OCI-LY7 (cell line): ENCODE measurements at regions not wholly inside any gene's neighbourhood (a gene's known extent, or its start where the extent isn't known, plus 50 kb on each side); places are given as distances from the start of the nearest gene placed in this dataset.
"Not testable (repeated sequence)": the region's sequence is repeated elsewhere in the genome, so short reads cannot be mapped to it uniquely, and the experiment has no call there.

Experiments
- BruUV-seq: library from RNA; stranded (reverse); fragments of 400-500 nt; replicated peaks from 2 replicates; lab custom pipeline; 2021; lab: Mats Ljungman, UMichigan
- CTCF ChIA-PET: fragments of 300-600 bp; sonication (Branson Sonifier 250); formaldehyde crosslinking; loops from one replicate; lab custom pipeline; 2022; ENCODE audit warnings: antibody characterized with exemption; ENCODE audit not compliant: unreplicated experiment; lab: Charles Lee
- POLR2A ChIA-PET: fragments of 300-600 bp; sonication (Branson Sonifier 250); formaldehyde crosslinking; loops from one replicate; lab custom pipeline; 2022; ENCODE audit warnings: antibody characterized with exemption; lab: Charles Lee
- DNase-seq: peaks from one replicate; pipeline ENCODE4 v3.0.0-alpha.2; 2015; ENCODE audit warnings: low spot score
- H2AFZ ChIP-seq: fragments of 200-600 bp; sonication (generic), shearing (Covaris generic); 2 replicates; pipeline ENCODE4 v1.6.1; 2014; ENCODE audit warnings: mild to moderate bottlenecking, antibody characterized with exemption, low read length, moderate library complexity
- H3K27ac ChIP-seq: fragments of 200-600 bp; sonication (generic); 2 replicates; pipeline ENCODE4 v1.5.1; 2014; ENCODE audit warnings: mixed run types, low read depth, mild to moderate bottlenecking, moderate library complexity, low read length, inconsistent platforms; ENCODE audit not compliant: poor library complexity, severe bottlenecking
- H3K36me3 ChIP-seq: fragments of 200-600 bp; sonication (generic); 2 replicates; pipeline ENCODE4 v1.6.1; 2014; ENCODE audit warnings: mild to moderate bottlenecking, antibody characterized with exemption, low read length, moderate library complexity, mixed read lengths; ENCODE audit not compliant: insufficient read depth
- H3K4me1 ChIP-seq: fragments of 200-600 bp; sonication (generic); 2 replicates; pipeline ENCODE4 v1.5.1; 2014; ENCODE audit warnings: mild to moderate bottlenecking, low read length; ENCODE audit not compliant: insufficient read depth, poor library complexity, severe bottlenecking
- H3K4me2 ChIP-seq: fragments of 200-600 bp; sonication (generic); 2 replicates; pipeline ENCODE4 v1.6.1; 2014; ENCODE audit warnings: mild to moderate bottlenecking, low read length
- H3K4me3 ChIP-seq: fragments of 200-600 bp; sonication (generic); 2 replicates; pipeline ENCODE4 v1.5.1; 2014; ENCODE audit warnings: mild to moderate bottlenecking, low read depth, low read length; ENCODE audit not compliant: poor library complexity, severe bottlenecking
- H3K79me2 ChIP-seq: fragments of 200-600 bp; sonication (generic); 2 replicates; pipeline ENCODE4 v1.6.1; 2016; ENCODE audit warnings: low read depth, mild to moderate bottlenecking, low read length, moderate library complexity, mixed read lengths; ENCODE audit not compliant: insufficient read depth
- H3K9me2 ChIP-seq: fragments of 200-600 bp; sonication (generic); 2 replicates; pipeline ENCODE4 v1.6.1; 2016; ENCODE audit warnings: mild to moderate bottlenecking, low read length, mixed read lengths; ENCODE audit not compliant: insufficient read depth
- H3K9me3 ChIP-seq: fragments of 200-600 bp; sonication (generic); 2 replicates; pipeline ENCODE4 v1.6.1; 2014; ENCODE audit warnings: mild to moderate bottlenecking, mixed run types, low read length, mixed read lengths
- H4K20me1 ChIP-seq: fragments of 200-600 bp; sonication (generic); 2 replicates; pipeline ENCODE4 v1.6.1; 2014; ENCODE audit warnings: mild to moderate bottlenecking, antibody characterized with exemption, low read length, moderate library complexity, mixed read lengths; ENCODE audit not compliant: insufficient read depth
- CTCF ChIP-seq: fragments of 200-600 bp; sonication (generic); conservative IDR thresholded peaks from 2 replicates; pipeline ENCODE4 v1.5.1; 2014; ENCODE audit warnings: mild to moderate bottlenecking, antibody characterized with exemption, low read length, moderate library complexity, mixed read lengths
- EZH2phosphoT487 ChIP-seq: fragments of 200-600 bp; sonication (generic); IDR thresholded peaks from 2 replicates; pipeline ENCODE4 v1.6.1; 2018; ENCODE audit warnings: low read depth, borderline replicate concordance, mild to moderate bottlenecking, mixed run types, antibody characterized with exemption, low read length, moderate library complexity, mixed read lengths
- intact Hi-C: fragments of 100-400 bp; cut with micrococcal nuclease; formaldehyde crosslinking; loops from one replicate; pipeline ENCODE4 v1.10.0; 2022; ENCODE audit not compliant: unreplicated experiment

- no peaks in the 10 kb centered on the region for H4K20me1 ChIP-seq
- H3K9me2 ChIP-seq: no peaks in the 10 kb centered on the region
- CTCF ChIA-PET: no interaction called here
- no peak for DNase-seq
- TF ChIP-seq CTCF: no peak
- TF ChIP-seq EZH2phosphoT487: no peak
- no peaks in the 10 kb centered on the region for H3K9me3 ChIP-seq
- no peaks in the 10 kb centered on the region for H3K79me2 ChIP-seq
- no TSS peak for BruUV-seq
- no peak overlapping the region for H3K4me2 ChIP-seq
- H3K27ac ChIP-seq: no peak overlapping the region
- POLR2A ChIA-PET: no interaction called here
- no peaks in the 10 kb centered on the region for H3K36me3 ChIP-seq
- H3K4me3 ChIP-seq: no peak overlapping the region
- intact Hi-C loops: no loop called here
- H3K4me1 ChIP-seq: no peaks in the 10 kb centered on the region
- H2AFZ ChIP-seq: no peak overlapping the region
Measured at GRCh38 chr1:30218438-30218837, 504.9 kb downstream of the MATN1 start.

GRCh38 chr1:30216602-30217001 lies 506.8 kb downstream of the MATN1 start:
- no peaks in the 10 kb centered on the region for H3K9me3 ChIP-seq
- intact Hi-C loops: no loop called here
- no peak overlapping the region for H3K27ac ChIP-seq
- no peaks in the 10 kb centered on the region for H3K79me2 ChIP-seq
- no peak overlapping the region for H2AFZ ChIP-seq
- CTCF ChIA-PET: no interaction called here
- no peaks in the 10 kb centered on the region for H3K36me3 ChIP-seq
- no peaks in the 10 kb centered on the region for H4K20me1 ChIP-seq
- no peak overlapping the region for H3K4me3 ChIP-seq
- POLR2A ChIA-PET: no interaction called here
- no peak overlapping the region for H3K4me2 ChIP-seq
- BruUV-seq: no TSS peak
- no peaks in the 10 kb centered on the region for H3K9me2 ChIP-seq
- DNase-seq: no peak
- no peak for TF ChIP-seq EZH2phosphoT487
- TF ChIP-seq CTCF: no peak
- H3K4me1 ChIP-seq: no peaks in the 10 kb centered on the region

GRCh38 chr1:30213936-30214335 lies 509.4 kb downstream of the MATN1 start:
- intact Hi-C loops: no loop called here
- H3K9me3 ChIP-seq: no peaks in the 10 kb centered on the region
- H3K27ac ChIP-seq: no peak overlapping the region
- no peaks in the 10 kb centered on the region for H3K9me2 ChIP-seq
- ChIA-PET CTCF (no interaction called here), POLR2A (no interaction called here)
- no peaks in the 10 kb centered on the region for H3K79me2 ChIP-seq
- BruUV-seq: no TSS peak
- no peak overlapping the region for H3K4me3 ChIP-seq
- H3K36me3 ChIP-seq: no peaks in the 10 kb centered on the region
- no peak overlapping the region for H2AFZ ChIP-seq
- TF ChIP-seq EZH2phosphoT487 (no peak), CTCF (no peak)
- no peak overlapping the region for H3K4me2 ChIP-seq
- no peak for DNase-seq
- H3K4me1 ChIP-seq: no peaks in the 10 kb centered on the region
- no peaks in the 10 kb centered on the region for H4K20me1 ChIP-seq

- H3K4me2 ChIP-seq, DNase-seq, H3K9me2 ChIP-seq, intact Hi-C loops, BruUV-seq, CTCF ChIA-PET, H3K4me3 ChIP-seq, H3K4me1 ChIP-seq, H3K27ac ChIP-seq, H3K79me2 ChIP-seq, H2AFZ ChIP-seq, POLR2A ChIA-PET, H3K9me3 ChIP-seq, H4K20me1 ChIP-seq, H3K36me3 ChIP-seq: not testable (repeated sequence)
Measured at GRCh38 chr1:30207962-30208361, 515.4 kb downstream of the MATN1 start.

- H3K79me2 ChIP-seq, H3K4me2 ChIP-seq, intact Hi-C loops, H3K9me2 ChIP-seq, H2AFZ ChIP-seq, H3K9me3 ChIP-seq, H3K4me1 ChIP-seq, POLR2A ChIA-PET, DNase-seq, BruUV-seq, H3K27ac ChIP-seq, H3K36me3 ChIP-seq, H3K4me3 ChIP-seq, H4K20me1 ChIP-seq, CTCF ChIA-PET: not testable (repeated sequence)
Measured at GRCh38 chr1:30206631-30207030, 516.8 kb downstream of the MATN1 start.
